Right lobe of liver (tissue), 4 donors: ENCODE measurements at regions not wholly inside any gene's neighbourhood (a gene's known extent, or its start where the extent isn't known, plus 50 kb on each side); places are given as distances from the start of the nearest gene placed in this dataset.

Experiments used
- POLR2A ChIP-seq: fragments of 450-650 bp; IDR thresholded peaks from one replicate; pipeline ENCODE4 v1.6.1; 2017; ENCODE audit warnings: antibody characterized with exemption, mild to moderate bottlenecking
- TF ChIP-seq, protein P1 (sequence below), 4 donors: fragments of 200-600 bp in 3 of 4; fragments of 450-650 bp in 1 of 4; IDR thresholded peaks; one replicate each; pipeline versions ENCODE4 v1.5.1 to v1.8.0; 2016 to 2022; ENCODE audit warnings: antibody characterized with exemption in 4 of 4, mild to moderate bottlenecking in 2 of 4
- donor health status: DM: no; HTN: no; CAD: no.
- donor health status: DM: no; HTN: no; CAD: no.
- donor health status: DM: no; HTN: yes; CAD: no.

- TF ChIP-seq, protein P1, sequence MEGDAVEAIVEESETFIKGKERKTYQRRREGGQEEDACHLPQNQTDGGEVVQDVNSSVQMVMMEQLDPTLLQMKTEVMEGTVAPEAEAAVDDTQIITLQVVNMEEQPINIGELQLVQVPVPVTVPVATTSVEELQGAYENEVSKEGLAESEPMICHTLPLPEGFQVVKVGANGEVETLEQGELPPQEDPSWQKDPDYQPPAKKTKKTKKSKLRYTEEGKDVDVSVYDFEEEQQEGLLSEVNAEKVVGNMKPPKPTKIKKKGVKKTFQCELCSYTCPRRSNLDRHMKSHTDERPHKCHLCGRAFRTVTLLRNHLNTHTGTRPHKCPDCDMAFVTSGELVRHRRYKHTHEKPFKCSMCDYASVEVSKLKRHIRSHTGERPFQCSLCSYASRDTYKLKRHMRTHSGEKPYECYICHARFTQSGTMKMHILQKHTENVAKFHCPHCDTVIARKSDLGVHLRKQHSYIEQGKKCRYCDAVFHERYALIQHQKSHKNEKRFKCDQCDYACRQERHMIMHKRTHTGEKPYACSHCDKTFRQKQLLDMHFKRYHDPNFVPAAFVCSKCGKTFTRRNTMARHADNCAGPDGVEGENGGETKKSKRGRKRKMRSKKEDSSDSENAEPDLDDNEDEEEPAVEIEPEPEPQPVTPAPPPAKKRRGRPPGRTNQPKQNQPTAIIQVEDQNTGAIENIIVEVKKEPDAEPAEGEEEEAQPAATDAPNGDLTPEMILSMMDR (IDR thresholded peaks at IDR 0.05), result no peak
- no peak for TF ChIP-seq POLR2A
These were observed 506.0 kb downstream of the MN1 start for GRCh38 chr22:27295605-27296004.
